ENCODE measurements at regions not wholly inside any gene's neighbourhood (a gene's known extent, or its start where the extent isn't known, plus 50 kb on each side); places are given as distances from the start of the nearest gene placed in this dataset.

DNA sequence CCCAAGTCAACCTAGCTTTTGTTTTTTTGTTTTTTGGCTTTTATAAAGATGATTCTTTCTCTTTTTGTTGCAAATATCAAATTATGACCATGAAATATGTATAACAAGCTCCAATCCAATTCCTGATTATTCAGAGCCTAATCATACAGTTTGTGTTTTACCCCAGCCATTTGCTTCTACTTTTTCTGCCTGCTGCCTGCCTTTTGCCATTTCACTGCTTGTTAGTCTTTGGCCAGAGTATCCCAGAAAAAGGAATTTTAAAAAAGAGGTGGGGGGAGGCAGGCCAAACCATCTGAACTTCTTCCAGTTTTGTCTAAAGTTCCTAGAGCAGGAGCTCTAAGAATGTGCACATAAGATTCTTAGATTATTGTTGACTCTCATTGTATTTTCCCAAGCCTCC is 211.9 kb upstream of the VRK2 start:
- H3K9ac ChIP-seq, result no peak overlapping the region
- no peaks in the 10 kb centered on the region for H3K36me3 ChIP-seq (ENCODE audit: control insufficient read depth, insufficient read depth, low read length)
- H3K79me2 ChIP-seq, result no peaks in the 10 kb centered on the region
- H3K4me1 ChIP-seq, result no peaks in the 10 kb centered on the region
- H3K4me2 ChIP-seq (ENCODE audit: low read length), result no peak overlapping the region
- no peak overlapping the region for H3K27ac ChIP-seq
- H3K27me3 ChIP-seq (ENCODE audit: control insufficient read depth, insufficient read depth, low read length), result no peaks in the 10 kb centered on the region
- TF ChIP-seq, protein P1, sequence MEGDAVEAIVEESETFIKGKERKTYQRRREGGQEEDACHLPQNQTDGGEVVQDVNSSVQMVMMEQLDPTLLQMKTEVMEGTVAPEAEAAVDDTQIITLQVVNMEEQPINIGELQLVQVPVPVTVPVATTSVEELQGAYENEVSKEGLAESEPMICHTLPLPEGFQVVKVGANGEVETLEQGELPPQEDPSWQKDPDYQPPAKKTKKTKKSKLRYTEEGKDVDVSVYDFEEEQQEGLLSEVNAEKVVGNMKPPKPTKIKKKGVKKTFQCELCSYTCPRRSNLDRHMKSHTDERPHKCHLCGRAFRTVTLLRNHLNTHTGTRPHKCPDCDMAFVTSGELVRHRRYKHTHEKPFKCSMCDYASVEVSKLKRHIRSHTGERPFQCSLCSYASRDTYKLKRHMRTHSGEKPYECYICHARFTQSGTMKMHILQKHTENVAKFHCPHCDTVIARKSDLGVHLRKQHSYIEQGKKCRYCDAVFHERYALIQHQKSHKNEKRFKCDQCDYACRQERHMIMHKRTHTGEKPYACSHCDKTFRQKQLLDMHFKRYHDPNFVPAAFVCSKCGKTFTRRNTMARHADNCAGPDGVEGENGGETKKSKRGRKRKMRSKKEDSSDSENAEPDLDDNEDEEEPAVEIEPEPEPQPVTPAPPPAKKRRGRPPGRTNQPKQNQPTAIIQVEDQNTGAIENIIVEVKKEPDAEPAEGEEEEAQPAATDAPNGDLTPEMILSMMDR (IDR thresholded peaks at IDR 0.05), result no peak
- H2AFZ ChIP-seq, result no peak overlapping the region
- H3K9me3 ChIP-seq (ENCODE audit: control insufficient read depth, low read length), result no peaks in the 10 kb centered on the region
- H3K4me3 ChIP-seq (ENCODE audit: low read depth, low read length), result no peak overlapping the region

DNA sequence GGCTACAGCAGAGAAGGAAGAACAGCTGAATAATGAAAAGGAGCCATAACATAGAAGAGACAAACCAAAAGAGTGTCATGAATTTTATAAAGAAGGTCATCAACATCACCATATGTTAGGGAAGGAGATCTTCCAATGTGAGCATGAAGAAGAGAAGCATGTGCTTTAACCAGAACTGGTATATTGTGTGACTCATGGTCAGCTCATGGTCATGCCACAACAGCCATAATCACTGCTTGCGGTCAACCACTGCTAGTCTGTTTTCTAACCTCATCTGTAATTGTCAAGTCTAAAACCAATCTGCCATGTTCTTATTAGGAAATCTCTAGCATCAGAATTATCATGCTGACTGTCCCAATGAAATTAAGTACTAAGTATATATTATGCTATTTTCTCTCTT is 204.1 kb upstream of the VRK2 start:
- no peak overlapping the region for H3K4me3 ChIP-seq (ENCODE audit: low read depth, low read length)
- H3K9ac ChIP-seq, result no peak overlapping the region
- no peaks in the 10 kb centered on the region for H3K79me2 ChIP-seq
- no peak overlapping the region for H3K4me2 ChIP-seq (ENCODE audit: low read length)
- TF ChIP-seq, protein P1 (IDR thresholded peaks at IDR 0.05), result no peak
- H3K9me3 ChIP-seq (ENCODE audit: control insufficient read depth, low read length), result no peaks in the 10 kb centered on the region
- H2AFZ ChIP-seq, result no peak overlapping the region
- no peaks in the 10 kb centered on the region for H3K36me3 ChIP-seq (ENCODE audit: control insufficient read depth, insufficient read depth, low read length)
- H3K27me3 ChIP-seq (ENCODE audit: control insufficient read depth, insufficient read depth, low read length), result no peaks in the 10 kb centered on the region
- H3K4me1 ChIP-seq, result no peaks in the 10 kb centered on the region
- no peak overlapping the region for H3K27ac ChIP-seq

DNA sequence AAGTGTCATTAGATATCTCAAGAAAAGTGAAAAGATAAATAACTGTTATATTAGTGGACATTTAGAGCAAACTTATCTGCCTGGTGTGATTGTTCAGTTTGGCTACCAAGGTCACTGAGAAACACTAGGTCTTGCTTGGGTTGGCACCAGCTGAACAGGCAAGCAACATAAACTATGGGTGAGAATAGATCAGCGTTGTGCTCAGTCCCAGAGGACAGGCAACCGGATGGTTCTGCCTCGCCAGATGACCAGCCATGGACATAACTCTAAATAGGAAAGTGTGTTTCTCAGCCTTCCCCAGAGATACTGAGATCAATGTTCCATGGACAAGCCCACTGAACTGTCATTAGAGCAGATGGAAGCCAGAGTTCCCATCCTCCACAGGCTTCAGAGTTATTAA is 203.4 kb upstream of the VRK2 start:
- no peak overlapping the region for H2AFZ ChIP-seq
- TF ChIP-seq, protein P1 (IDR thresholded peaks at IDR 0.05), result no peak
- no peaks in the 10 kb centered on the region for H3K9me3 ChIP-seq (ENCODE audit: control insufficient read depth, low read length)

DNA sequence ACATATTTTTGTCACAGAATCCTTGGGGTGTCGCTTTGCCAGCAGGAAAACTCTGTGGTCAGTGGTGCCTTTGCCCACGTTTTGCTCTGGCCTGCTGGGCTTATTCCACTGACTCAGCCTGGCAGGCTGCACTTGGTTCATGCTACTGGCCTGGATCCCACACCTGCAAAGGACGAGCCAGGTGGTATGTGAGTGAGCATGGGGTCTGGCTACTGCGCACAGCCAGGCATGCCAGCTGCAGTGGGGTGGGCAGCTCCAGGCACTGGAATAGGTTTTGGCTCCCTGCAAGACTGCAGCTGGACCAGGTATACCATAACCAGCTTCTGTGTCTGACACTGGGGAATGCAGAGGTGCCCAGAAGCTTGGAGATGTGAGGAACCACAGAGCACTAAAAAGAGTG is 197.9 kb upstream of the VRK2 start:
- Histone ChIP-seq H3K4me3 (ENCODE audit: low read depth, low read length) (no peak overlapping the region), H3K27me3 (ENCODE audit: control insufficient read depth, insufficient read depth, low read length) (no peaks in the 10 kb centered on the region), H3K79me2 (no peaks in the 10 kb centered on the region), H3K36me3 (ENCODE audit: control insufficient read depth, insufficient read depth, low read length) (no peaks in the 10 kb centered on the region), H2AFZ (no peak overlapping the region), H3K4me1 (no peaks in the 10 kb centered on the region), H3K9ac (no peak overlapping the region), H3K4me2 (ENCODE audit: low read length) (no peak overlapping the region), H3K9me3 (ENCODE audit: control insufficient read depth, low read length) (no peaks in the 10 kb centered on the region), H3K27ac (no peak overlapping the region)
- TF ChIP-seq, protein P1 (IDR thresholded peaks at IDR 0.05), result no peak

More for the DNA sequence above, 203.4 kb upstream of the VRK2 start:
- Histone ChIP-seq H3K36me3 (ENCODE audit: control insufficient read depth, insufficient read depth, low read length) (no peaks in the 10 kb centered on the region), H3K4me3 (ENCODE audit: low read depth, low read length) (no peak overlapping the region), H3K4me1 (no peaks in the 10 kb centered on the region), H3K27ac (no peak overlapping the region), H3K4me2 (ENCODE audit: low read length) (no peak overlapping the region), H3K79me2 (no peaks in the 10 kb centered on the region), H3K27me3 (ENCODE audit: control insufficient read depth, insufficient read depth, low read length) (no peaks in the 10 kb centered on the region), H3K9ac (no peak overlapping the region)

DNA sequence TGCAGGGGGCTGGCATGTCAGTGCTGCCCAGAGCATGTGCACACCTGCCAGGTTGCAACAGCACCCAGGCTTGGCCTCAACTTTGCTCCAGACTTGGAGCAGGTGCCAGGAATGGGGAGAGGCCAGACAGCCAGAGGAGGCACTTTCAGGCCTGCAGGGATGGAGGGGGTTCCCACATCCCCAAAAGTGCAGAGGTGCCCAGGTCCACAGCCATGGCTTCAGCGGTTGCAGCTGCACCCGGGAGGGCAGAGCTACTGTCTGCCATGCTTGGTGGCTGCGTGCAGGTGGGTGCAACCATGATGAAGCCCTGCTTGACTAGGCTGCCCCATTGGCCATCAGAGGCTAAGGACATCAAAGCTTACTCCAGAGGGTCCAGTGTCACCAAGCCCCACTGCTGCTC is 196.8 kb upstream of the VRK2 start:
- Histone ChIP-seq H2AFZ (no peak overlapping the region), H3K4me1 (no peaks in the 10 kb centered on the region), H3K36me3 (ENCODE audit: control insufficient read depth, insufficient read depth, low read length) (no peaks in the 10 kb centered on the region), H3K79me2 (no peaks in the 10 kb centered on the region), H3K27ac (no peak overlapping the region), H3K9ac (no peak overlapping the region), H3K9me3 (ENCODE audit: control insufficient read depth, low read length) (no peaks in the 10 kb centered on the region), H3K27me3 (ENCODE audit: control insufficient read depth, insufficient read depth, low read length) (no peaks in the 10 kb centered on the region), H3K4me3 (ENCODE audit: low read depth, low read length) (no peak overlapping the region), H3K4me2 (ENCODE audit: low read length) (no peak overlapping the region)
- TF ChIP-seq, protein P1 (IDR thresholded peaks at IDR 0.05), result no peak

All from parathyroid adenoma (tissue), 2 donors.